Posterior cingulate gyrus (tissue), 11 donors: ENCODE measurements at regions not wholly inside any gene's neighbourhood (a gene's known extent, or its start where the extent isn't known, plus 50 kb on each side); places are given as distances from the start of the nearest gene placed in this dataset.
"Not testable (repeated sequence)": the region's sequence is repeated elsewhere in the genome, so short reads cannot be mapped to it uniquely, and the experiment has no call there.

Experiments
- DNase-seq, 10 donors: peaks; one replicate each; pipeline versions ENCODE4 v3.0.0 to v3.0.0-alpha.2; 2020 to 2021; ENCODE audit warnings: mixed read lengths in 3 of 10
- intact Hi-C: fragments of 100-400 bp; cut with DNase I; formaldehyde crosslinking; loops from one replicate; pipeline ENCODE4 v1.15.1; 2023

- intact Hi-C loops: no loop called here
- no peak for DNase-seq
Measured at GRCh38 chr6:111925296-111925695, 52.0 kb upstream of the FYN start.

- intact Hi-C loops: no loop called here
- DNase-seq: no peak
Measured at GRCh38 chr6:111926731-111927302, 53.6 kb upstream of the FYN start.

GRCh38 chr6:111927321-111927720 is 54.1 kb upstream of the FYN start:
- no peak for DNase-seq
- intact Hi-C loops: no loop called here

- DNase-seq: no peak
- intact Hi-C loops: no loop called here
Measured at GRCh38 chr6:111928139-111928538, 54.9 kb upstream of the FYN start.

- DNase-seq, intact Hi-C loops: not testable (repeated sequence)
Measured at GRCh38 chr6:111934611-111935010, 61.4 kb upstream of the FYN start.

GRCh38 chr6:111936718-111937117 is 63.5 kb upstream of the FYN start:
- intact Hi-C loops: no loop called here
- no peak for DNase-seq

- intact Hi-C loops: no loop called here
- no peak for DNase-seq
Measured at GRCh38 chr6:111938710-111939109, 65.5 kb upstream of the FYN start.

- DNase-seq: no peak
- intact Hi-C loops: no loop called here
Measured at GRCh38 chr6:111939902-111940301, 66.7 kb upstream of the FYN start.

- DNase-seq: no peak
- intact Hi-C loops: no loop called here
Measured at GRCh38 chr6:111940801-111941200, 67.5 kb upstream of the FYN start.

- DNase-seq: no peak
- intact Hi-C loops: no loop called here
Measured at GRCh38 chr6:111941686-111942330, 68.6 kb upstream of the FYN start.

- intact Hi-C loops: no loop called here
- DNase-seq: no peak
Measured at GRCh38 chr6:111942561-111942960, 69.3 kb upstream of the FYN start.

GRCh38 chr6:111943266-111943665 is 70.0 kb upstream of the FYN start:
- DNase-seq: no peak
- intact Hi-C loops: no loop called here

- intact Hi-C loops: no loop called here
- no peak for DNase-seq
Measured at GRCh38 chr6:111943726-111944125, 70.5 kb upstream of the FYN start.

GRCh38 chr6:111944541-111944940 is 71.3 kb upstream of the FYN start:
- no peak for DNase-seq
- intact Hi-C loops: no loop called here

GRCh38 chr6:111949546-111949945 is 76.3 kb upstream of the FYN start:
- intact Hi-C loops: no loop called here
- DNase-seq: no peak

- intact Hi-C loops, DNase-seq: not testable (repeated sequence)
Measured at GRCh38 chr6:111949984-111950383, 76.7 kb upstream of the FYN start.

GRCh38 chr6:111950661-111951496 is 77.6 kb upstream of the FYN start:
- peak in 2 of 10 donors; percentile 69 to 77 for DNase-seq
- intact Hi-C loops: no loop called here

GRCh38 chr6:111951497-111952085 is 78.3 kb upstream of the FYN start:
- intact Hi-C loops: no loop called here
- DNase-seq: no peak

GRCh38 chr6:111952274-111952673 is 79.0 kb upstream of the FYN start:
- intact Hi-C loops: no loop called here
- DNase-seq: no peak

GRCh38 chr6:111952821-111953540 is 79.7 kb upstream of the FYN start:
- no peak for DNase-seq
- intact Hi-C loops: no loop called here

- no peak for DNase-seq
Measured at GRCh38 chr6:111956098-111956497, 82.8 kb upstream of the FYN start.

More at GRCh38 chr6:111956098-111956497, 82.8 kb upstream of the FYN start:
- intact Hi-C loops: no loop called here
